HEK293 (cell line): ENCODE measurements at regions not wholly inside any gene's neighbourhood (a gene's known extent, or its start where the extent isn't known, plus 50 kb on each side); places are given as distances from the start of the nearest gene placed in this dataset.

Experiments used
- CTCF ChIA-PET: fragments of 350-600 bp; formaldehyde crosslinking; extraction: SDS; loops from one replicate; lab custom pipeline; 2021; ENCODE audit warnings: antibody characterized with exemption; lab: Yijun Ruan, JAX
- POLR2A ChIA-PET: fragments of 300-600 bp; formaldehyde crosslinking; extraction: SDS; loops from one replicate; lab custom pipeline; 2020; ENCODE audit warnings: antibody characterized with exemption, inconsistent platforms; lab: Yijun Ruan, JAX
- H3K27ac ChIP-seq: fragments of 200-500 bp; sonication (Bioruptor generic); 2 replicates; pipeline ENCODE4 v1.5.1; 2014; ENCODE audit warnings: low read depth, low read length, control low read depth, inconsistent platforms; ENCODE audit errors: extremely low read depth
- H3K36me3 ChIP-seq, 2 experiments: fragments of 200-500 bp in 1 of 2; sonication (Bioruptor generic) in 1 of 2; 1 replicate in 1 of 2; 2 replicates in 1 of 2; pipeline ENCODE4 v1.5.1; 2014 to 2017; ENCODE audit warnings: inconsistent platforms in 2 of 2, low read length in 2 of 2; ENCODE audit not compliant: control insufficient read depth in 2 of 2, insufficient read depth in 1 of 2
- H3K4me1 ChIP-seq: fragments of 200-500 bp; sonication (Bioruptor generic); 2 replicates; pipeline ENCODE4 v1.5.1; 2014; ENCODE audit warnings: mild to moderate bottlenecking, low read length, inconsistent platforms; ENCODE audit not compliant: control insufficient read depth, insufficient read depth
- H3K4me3 ChIP-seq: 2 replicates; pipeline ENCODE4 v1.5.1; 2011; ENCODE audit warnings: low read depth, mild to moderate bottlenecking, control low read depth, low read length, moderate library complexity
- H3K9me3 ChIP-seq: fragments of 200-500 bp; sonication (Bioruptor generic); 2 replicates; pipeline ENCODE4 v1.5.1; 2014; ENCODE audit warnings: low read depth, low read length, inconsistent platforms; ENCODE audit not compliant: control insufficient read depth, insufficient read depth
- BCL11B ChIP-seq: fragments of 450-650 bp; formaldehyde crosslinking; IDR thresholded peaks from 2 replicates; pipeline ENCODE4 v1.5.1; 2016; ENCODE audit warnings: low read depth, missing biosample characterization, missing genetic modification characterization
- GFI1B ChIP-seq: fragments of 450-650 bp; formaldehyde crosslinking; IDR thresholded peaks from 2 replicates; pipeline ENCODE4 v1.5.1; 2016; ENCODE audit warnings: missing biosample characterization, missing genetic modification characterization
- GLI2 ChIP-seq: fragments of 450-650 bp; formaldehyde crosslinking; IDR thresholded peaks from 2 replicates; pipeline ENCODE4; 2017; ENCODE audit warnings: missing biosample characterization, missing genetic modification characterization, low read depth, borderline replicate concordance
- HOXA7 ChIP-seq: sonication (generic); formaldehyde crosslinking; IDR thresholded peaks from 2 replicates; pipeline ENCODE4 v1.8.1; 2022; ENCODE audit warnings: missing genetic modification reagents, borderline replicate concordance
- RBAK ChIP-seq: fragments of 450-650 bp; formaldehyde crosslinking; IDR thresholded peaks from 2 replicates; pipeline ENCODE4 v1.5.1; 2016; ENCODE audit warnings: missing biosample characterization, missing genetic modification characterization
- SETDB1 ChIP-seq: IDR thresholded peaks from one replicate; pipeline ENCODE4 v1.6.1; 2017; ENCODE audit warnings: mild to moderate bottlenecking, low read length, moderate library complexity, mixed read lengths; ENCODE audit not compliant: insufficient read length
- ZBTB1 ChIP-seq: fragments of 450-650 bp; formaldehyde crosslinking; IDR thresholded peaks from 2 replicates; pipeline ENCODE4 v1.5.1; 2016; ENCODE audit warnings: missing biosample characterization, missing genetic modification characterization
- ZBTB17 ChIP-seq: fragments of 450-650 bp; formaldehyde crosslinking; IDR thresholded peaks from 2 replicates; pipeline ENCODE4 v1.5.1; 2016; ENCODE audit warnings: missing biosample characterization, missing genetic modification characterization
- ZBTB26 ChIP-seq: fragments of 450-650 bp; formaldehyde crosslinking; optimal IDR thresholded peaks from 2 replicates; pipeline ENCODE3; 2016; ENCODE audit warnings: missing biosample characterization, mild to moderate bottlenecking, missing genetic modification characterization
- ZNF146 ChIP-seq: fragments of 450-650 bp; formaldehyde crosslinking; IDR thresholded peaks from 2 replicates; pipeline ENCODE4 v1.5.1; 2016; ENCODE audit warnings: missing biosample characterization, missing genetic modification characterization
- ZNF148 ChIP-seq: fragments of 450-650 bp; formaldehyde crosslinking; IDR thresholded peaks from 2 replicates; pipeline ENCODE4 v1.5.0; 2017; ENCODE audit warnings: missing biosample characterization, missing genetic modification characterization, borderline replicate concordance
- ZNF311 ChIP-seq: fragments of 450-650 bp; formaldehyde crosslinking; IDR thresholded peaks from 2 replicates; pipeline ENCODE4 v1.5.1; 2017; ENCODE audit warnings: missing biosample characterization, missing genetic modification characterization, borderline replicate concordance
- ZNF510 ChIP-seq: fragments of 450-650 bp; formaldehyde crosslinking; IDR thresholded peaks from 2 replicates; pipeline ENCODE4 v1.5.1; 2018; ENCODE audit warnings: mild to moderate bottlenecking, missing genetic modification characterization, missing biosample characterization; ENCODE audit not compliant: insufficient replicate concordance
- ZNF544 ChIP-seq: fragments of 450-650 bp; formaldehyde crosslinking; IDR thresholded peaks from 2 replicates; pipeline ENCODE4 v1.5.0; 2017; ENCODE audit warnings: missing biosample characterization, missing genetic modification characterization
- ZNF571 ChIP-seq: fragments of 450-650 bp; formaldehyde crosslinking; IDR thresholded peaks from 2 replicates; pipeline ENCODE4 v1.5.0; 2017; ENCODE audit warnings: missing biosample characterization, missing genetic modification characterization
- ZNF623 ChIP-seq: fragments of 450-650 bp; formaldehyde crosslinking; IDR thresholded peaks from 2 replicates; pipeline ENCODE4 v1.5.1; 2016; ENCODE audit warnings: missing biosample characterization, missing genetic modification characterization
- ZNF639 ChIP-seq: fragments of 450-650 bp; formaldehyde crosslinking; IDR thresholded peaks from 2 replicates; pipeline ENCODE4 v1.5.1; 2016; ENCODE audit warnings: missing biosample characterization, missing genetic modification characterization
- ZNF776 ChIP-seq: fragments of 450-650 bp; formaldehyde crosslinking; IDR thresholded peaks from 2 replicates; pipeline ENCODE4 v1.5.0; 2017; ENCODE audit warnings: missing biosample characterization, missing genetic modification characterization, borderline replicate concordance
- ZNF791 ChIP-seq: fragments of 450-650 bp; formaldehyde crosslinking; IDR thresholded peaks from 2 replicates; pipeline ENCODE4 v1.5.1; 2016; ENCODE audit warnings: missing biosample characterization, missing genetic modification characterization
- ZSCAN18 ChIP-seq: fragments of 450-650 bp; formaldehyde crosslinking; IDR thresholded peaks from 2 replicates; pipeline ENCODE4 v1.5.1; 2016; ENCODE audit warnings: missing biosample characterization, missing genetic modification characterization
- ZSCAN5A ChIP-seq: fragments of 450-650 bp; formaldehyde crosslinking; IDR thresholded peaks from 2 replicates; pipeline ENCODE4 v1.5.1; 2016; ENCODE audit warnings: missing biosample characterization, missing genetic modification characterization
- TF ChIP-seq, protein P1 (sequence below): fragments of 450-650 bp; formaldehyde crosslinking; IDR thresholded peaks from 2 replicates; pipeline ENCODE4; 2016; ENCODE audit warnings: missing biosample characterization, missing genetic modification characterization

DNA sequence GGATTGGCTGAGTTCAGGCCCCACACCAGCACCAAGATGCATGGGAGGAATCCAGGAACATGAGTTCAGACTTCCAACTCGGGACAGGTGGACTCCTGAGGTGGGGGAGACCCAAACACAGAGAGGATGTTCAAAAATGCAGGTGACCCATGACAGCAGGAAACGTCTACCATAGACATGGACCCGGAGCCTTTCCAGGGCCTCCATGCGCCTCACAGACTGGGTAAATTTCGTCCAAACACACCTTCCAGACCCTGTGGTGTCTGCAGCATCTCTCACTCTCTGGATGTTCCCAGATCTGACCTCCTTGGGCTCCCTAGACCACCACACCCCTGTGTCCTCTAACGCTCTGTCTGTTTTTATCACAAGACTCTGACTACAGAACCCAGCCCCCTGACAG, 87.7 kb downstream of the PXDC1 start (continued):
- TF ChIP-seq ZNF148, result no peak
- TF ChIP-seq RBAK, result no peak
- no peak for TF ChIP-seq ZNF510 (tag by site-specific recombination)
- no peak for TF ChIP-seq HOXA7 (CRISPR knock-in tag)
- no peak for TF ChIP-seq ZNF791 (tag by site-specific recombination)
- no peak for TF ChIP-seq GLI2 (tag by site-specific recombination)
- TF ChIP-seq SETDB1, result no peak
- no peak for TF ChIP-seq ZNF623 (tag by site-specific recombination)
- TF ChIP-seq ZBTB17 (tag by site-specific recombination), result no peak

DNA sequence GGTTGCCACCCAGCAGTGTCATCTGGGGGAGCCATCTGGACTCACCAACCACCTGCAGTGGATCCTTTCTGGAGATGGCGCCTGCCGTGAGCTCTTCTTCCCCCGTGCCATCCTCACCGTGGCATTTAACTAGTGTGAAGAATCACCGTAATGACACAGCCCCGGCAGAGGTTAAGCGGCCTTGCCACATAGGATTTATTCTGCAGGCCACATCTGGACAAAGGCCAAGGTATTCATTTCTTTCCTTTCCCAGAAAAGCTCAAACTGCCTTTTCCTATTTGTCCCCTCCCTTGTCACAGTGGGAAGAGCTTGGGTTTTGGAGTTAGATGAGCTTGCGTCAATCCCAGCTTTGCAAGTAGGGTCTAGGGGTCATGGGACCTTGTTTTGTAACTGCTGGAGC, 88.4 kb downstream of the PXDC1 start:
- CTCF ChIA-PET, result interaction anchor here (0.6 kb wide), 2 partner anchors 248 to 251 kb away, joined by 3 to 8 read pairs; no protein-coding TSS in a partner anchor
- H3K27ac ChIP-seq, result no peak overlapping the region
- POLR2A ChIA-PET, result no interaction called here

More for the DNA sequence above, 88.4 kb downstream of the PXDC1 start:
- Histone ChIP-seq H3K36me3 (no peaks in the 10 kb centered on the region), H3K4me3 (no peak overlapping the region), H3K9me3 (no peaks in the 10 kb centered on the region), H3K4me1 (no peaks in the 10 kb centered on the region)
- no peak for TF ChIP-seq ZSCAN5A
- TF ChIP-seq BCL11B (tag by site-specific recombination), result no peak
- TF ChIP-seq ZNF146 (tag by site-specific recombination), result no peak
- TF ChIP-seq ZNF571, result no peak
- TF ChIP-seq ZNF776, result no peak
- no peak for TF ChIP-seq GFI1B
- TF ChIP-seq, protein P1, sequence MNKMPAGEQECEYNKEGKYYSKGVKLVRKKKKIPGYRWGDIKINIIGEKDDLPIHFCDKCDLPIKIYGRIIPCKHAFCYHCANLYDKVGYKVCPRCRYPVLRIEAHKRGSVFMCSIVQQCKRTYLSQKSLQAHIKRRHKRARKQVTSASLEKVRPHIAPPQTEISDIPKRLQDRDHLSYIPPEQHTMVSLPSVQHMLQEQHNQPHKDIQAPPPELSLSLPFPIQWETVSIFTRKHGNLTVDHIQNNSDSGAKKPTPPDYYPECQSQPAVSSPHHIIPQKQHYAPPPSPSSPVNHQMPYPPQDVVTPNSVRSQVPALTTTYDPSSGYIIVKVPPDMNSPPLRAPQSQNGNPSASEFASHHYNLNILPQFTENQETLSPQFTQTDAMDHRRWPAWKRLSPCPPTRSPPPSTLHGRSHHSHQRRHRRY (tag by site-specific recombination), result no peak
- TF ChIP-seq ZNF544 (tag by site-specific recombination), result no peak
- TF ChIP-seq ZSCAN18, result no peak
- TF ChIP-seq ZBTB1 (tag by site-specific recombination), result no peak
- no peak for TF ChIP-seq ZNF311 (tag by site-specific recombination)
- TF ChIP-seq ZNF639, result no peak
- TF ChIP-seq ZBTB26 (tag by site-specific recombination), result no peak
